Kidney (tissue), 13 donors: ENCODE measurements at regions not wholly inside any gene's neighbourhood (a gene's known extent, or its start where the extent isn't known, plus 50 kb on each side); places are given as distances from the start of the nearest gene placed in this dataset.

Experiments used
- DNase-seq, 5 donors: peaks; one replicate each; pipeline ENCODE4 v3.0.0-alpha.2; 2013 to 2020
- FAIRE-seq: peaks from 2 replicates; lab custom pipeline; 2012; peaks lifted over from hg19 to GRCh38; lab: Jason Lieb, UNC
- H3K27ac ChIP-seq, 2 donors: one replicate each; pipeline ENCODE4 v1.7.0; 2013; ENCODE audit warnings: low read depth in 2 of 2, low read length in 2 of 2, inconsistent platforms in 1 of 2
- H3K27me3 ChIP-seq: one replicate; pipeline ENCODE4 v1.7.1; 2013; ENCODE audit warnings: low read length, inconsistent platforms; ENCODE audit not compliant: control insufficient read depth, insufficient read depth
- H3K36me3 ChIP-seq, 3 donors: one replicate each; pipeline versions ENCODE4 v1.7.0 to v1.7.1; 2013; ENCODE audit warnings: low read length in 3 of 3, control low read depth in 1 of 3, inconsistent platforms in 1 of 3; ENCODE audit not compliant: insufficient read depth in 3 of 3, control insufficient read depth in 2 of 3
- H3K4me1 ChIP-seq, 3 donors: one replicate each; pipeline versions ENCODE4 v1.7.0 to v1.7.1; 2013; ENCODE audit warnings: low read length in 3 of 3, inconsistent platforms in 1 of 3, low read depth in 1 of 3; ENCODE audit not compliant: control insufficient read depth in 2 of 3, insufficient read depth in 2 of 3
- H3K4me3 ChIP-seq, 3 donors: one replicate each; pipeline versions ENCODE4 v1.7.0 to v1.8.1; 2013; ENCODE audit warnings: low read length in 3 of 3, control low read depth in 1 of 3, inconsistent platforms in 1 of 3
- H3K9ac ChIP-seq, 3 donors: one replicate each; pipeline versions ENCODE4 v1.7.0 to v1.7.1; 2013; ENCODE audit warnings: low read length in 3 of 3, control low read depth in 1 of 3, inconsistent platforms in 1 of 3
- H3K9me3 ChIP-seq, 3 donors: one replicate each; pipeline versions ENCODE4 v1.7.0 to v1.7.1; 2013; ENCODE audit warnings: low read length in 3 of 3, control low read depth in 1 of 3, inconsistent platforms in 1 of 3; ENCODE audit not compliant: control insufficient read depth in 2 of 3, insufficient read depth in 1 of 3
- intact Hi-C: fragments of 100-400 bp; cut with DNase I; formaldehyde crosslinking; loops from one replicate; pipeline ENCODE4 v1.11.1; 2022
- TF ChIP-seq, protein P1 (sequence below): IDR thresholded peaks from 3 replicates; pipeline ENCODE4 v1.5.1; 2012; ENCODE audit warnings: mild to moderate bottlenecking, moderate library complexity, borderline replicate concordance; ENCODE audit not compliant: insufficient read depth; ENCODE audit errors: extremely low read depth
- donor health status: control.
- donor health status: control.
- donor health status: control.
- donor health status: control.
- donor health status: control.
- donor health status: DM: yes; HTN: yes; CAD: no.
- donor health status: Normal renal cell carcinoma (clear cell type).

DNA sequence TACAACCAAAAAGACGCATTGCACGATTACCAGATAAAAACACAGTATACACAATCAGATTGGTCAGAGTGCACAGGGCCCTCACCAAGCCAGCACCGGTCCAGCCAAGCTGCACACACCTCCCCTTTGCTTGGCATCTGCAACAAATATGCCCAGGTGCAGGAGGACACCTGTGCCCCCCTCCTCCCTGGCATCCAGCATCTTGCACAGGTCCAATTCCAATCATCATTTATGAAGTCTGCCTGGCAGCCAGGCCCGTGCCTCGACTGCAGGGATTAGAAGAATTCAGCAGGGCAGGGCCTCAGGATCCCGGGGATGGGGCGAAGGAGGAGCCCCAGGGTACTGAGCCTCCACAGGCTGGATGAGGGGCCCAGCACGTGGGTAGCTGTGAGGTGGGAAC lies 302.1 kb downstream of the CTTN start:
- DNase-seq (peak in 1 of 5 donors; percentile 45), FAIRE-seq (no peak)
- no peak overlapping the region for H3K27ac ChIP-seq
- H3K4me3 ChIP-seq: no peak overlapping the region
- TF ChIP-seq, protein P1, sequence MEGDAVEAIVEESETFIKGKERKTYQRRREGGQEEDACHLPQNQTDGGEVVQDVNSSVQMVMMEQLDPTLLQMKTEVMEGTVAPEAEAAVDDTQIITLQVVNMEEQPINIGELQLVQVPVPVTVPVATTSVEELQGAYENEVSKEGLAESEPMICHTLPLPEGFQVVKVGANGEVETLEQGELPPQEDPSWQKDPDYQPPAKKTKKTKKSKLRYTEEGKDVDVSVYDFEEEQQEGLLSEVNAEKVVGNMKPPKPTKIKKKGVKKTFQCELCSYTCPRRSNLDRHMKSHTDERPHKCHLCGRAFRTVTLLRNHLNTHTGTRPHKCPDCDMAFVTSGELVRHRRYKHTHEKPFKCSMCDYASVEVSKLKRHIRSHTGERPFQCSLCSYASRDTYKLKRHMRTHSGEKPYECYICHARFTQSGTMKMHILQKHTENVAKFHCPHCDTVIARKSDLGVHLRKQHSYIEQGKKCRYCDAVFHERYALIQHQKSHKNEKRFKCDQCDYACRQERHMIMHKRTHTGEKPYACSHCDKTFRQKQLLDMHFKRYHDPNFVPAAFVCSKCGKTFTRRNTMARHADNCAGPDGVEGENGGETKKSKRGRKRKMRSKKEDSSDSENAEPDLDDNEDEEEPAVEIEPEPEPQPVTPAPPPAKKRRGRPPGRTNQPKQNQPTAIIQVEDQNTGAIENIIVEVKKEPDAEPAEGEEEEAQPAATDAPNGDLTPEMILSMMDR: no peak
- peaks cover 0 to 4% (median 3%) of the 10 kb centered on the region in 3 donors for H3K4me1 ChIP-seq
- intact Hi-C loops: no loop called here
- no peak overlapping the region for H3K9ac ChIP-seq
- no peaks in the 10 kb centered on the region for H3K27me3 ChIP-seq
- H3K9me3 ChIP-seq: no peaks in the 10 kb centered on the region
- peaks cover 0 to 8% (median 0%) of the 10 kb centered on the region in 3 donors for H3K36me3 ChIP-seq

DNA sequence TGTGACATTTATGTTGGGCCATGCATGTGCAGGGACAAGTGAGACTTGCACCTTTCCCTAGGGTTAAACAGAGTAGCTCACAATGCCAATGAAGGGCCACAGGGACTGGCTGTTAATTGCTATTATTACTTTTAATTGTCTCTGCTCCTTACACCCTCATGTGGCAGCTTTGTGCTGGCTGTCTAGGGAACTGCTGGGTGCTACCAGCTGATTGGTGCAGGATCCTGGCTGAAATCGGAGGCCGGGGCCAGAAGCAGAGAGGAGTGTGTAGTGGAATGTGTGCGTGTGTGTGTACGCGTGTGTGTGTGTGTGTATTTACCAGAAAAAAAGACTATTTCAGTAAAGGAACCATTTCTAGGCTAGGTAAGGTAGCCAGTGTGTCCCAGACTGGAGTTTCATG lies 302.5 kb downstream of the CTTN start:
- peaks cover 0 to 4% (median 3%) of the 10 kb centered on the region in 3 donors for H3K4me1 ChIP-seq
- H3K9ac ChIP-seq: no peak overlapping the region
- H3K4me3 ChIP-seq: no peak overlapping the region
- no peaks in the 10 kb centered on the region for H3K9me3 ChIP-seq
- FAIRE-seq (no peak), DNase-seq (peak in 1 of 5 donors; percentile 7)
- H3K36me3 ChIP-seq: peaks cover 0 to 8% (median 0%) of the 10 kb centered on the region in 3 donors
- no peaks in the 10 kb centered on the region for H3K27me3 ChIP-seq
- intact Hi-C loops: no loop called here
- TF ChIP-seq, protein P1: no peak
- H3K27ac ChIP-seq: no peak overlapping the region

DNA sequence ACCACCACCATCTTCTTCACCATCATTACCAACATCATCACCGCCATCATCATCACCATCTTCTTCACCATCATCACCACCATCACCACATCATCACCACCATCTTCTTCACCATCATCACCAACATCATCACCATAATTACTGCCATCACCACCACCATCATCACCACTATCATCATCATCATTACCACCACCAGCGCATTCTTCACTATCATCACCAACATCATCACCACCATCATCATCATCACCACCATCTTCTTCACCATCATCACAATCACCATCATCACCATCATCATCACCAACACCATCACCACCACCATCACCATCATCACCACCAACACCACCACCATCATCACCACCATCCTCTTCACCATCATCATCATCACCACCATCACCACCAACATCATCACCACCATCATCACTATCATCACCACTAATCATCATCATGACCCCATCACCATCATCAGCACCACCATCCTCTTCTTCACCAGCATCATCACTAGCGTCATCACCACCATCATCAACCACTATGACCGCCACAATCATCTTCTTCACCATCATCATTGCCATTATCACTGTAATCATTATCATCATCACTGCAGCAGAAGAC lies 303.8 kb downstream of the CTTN start:
- Histone ChIP-seq H3K9me3 (no peaks in the 10 kb centered on the region), H3K4me1 (peaks cover 0 to 4% (median 3%) of the 10 kb centered on the region in 3 donors), H3K9ac (no peak overlapping the region), H3K4me3 (peak overlapping the region in 1 of 3 donors; percentile 16), H3K27me3 (no peaks in the 10 kb centered on the region), H3K27ac (no peak overlapping the region), H3K36me3 (peaks cover 0 to 1% (median 0%) of the 10 kb centered on the region in 3 donors)
- DNase-seq (no peak), FAIRE-seq (no peak)
- TF ChIP-seq, protein P1: no peak
- intact Hi-C loops: no loop called here
